ENCODE measurements at regions not wholly inside any gene's neighbourhood (a gene's known extent, or its start where the extent isn't known, plus 50 kb on each side); places are given as distances from the start of the nearest gene placed in this dataset.
"Not testable (repeated sequence)": the region's sequence is repeated elsewhere in the genome, so short reads cannot be mapped to it uniquely, and the experiment has no call there.

GRCh38 chr5:12592228-12592627 is 688.0 kb upstream of the CTNND2 start:
- DNase-seq (no peak), ATAC-seq (ENCODE audit: low FRiP score in 2 of 2) (no peak)
- no peaks in the 10 kb centered on the region for H3K36me3 ChIP-seq
- 53 to 74% methylated on average over 3 of the region's 3 CpGs for WGBS, 2 donors
- no peak overlapping the region for H3K27ac ChIP-seq
- H3K9me3 ChIP-seq, result no peaks in the 10 kb centered on the region
- H3K4me1 ChIP-seq, result no peaks in the 10 kb centered on the region
- no peaks in the 10 kb centered on the region for H3K27me3 ChIP-seq
- no peak overlapping the region for H3K4me3 ChIP-seq
- TF ChIP-seq CTCF (IDR thresholded peaks at IDR 0.05) (no peak), POLR2A (IDR thresholded peaks at IDR 0.05) (no peak), POLR2AphosphoS5 (IDR thresholded peaks at IDR 0.05) (no peak), EP300 (IDR thresholded peaks at IDR 0.05) (no peak)

- Histone ChIP-seq H3K4me3 (no peak overlapping the region), H3K36me3 (no peaks in the 10 kb centered on the region), H3K4me1 (no peaks in the 10 kb centered on the region), H3K27me3 (no peaks in the 10 kb centered on the region), H3K9me3 (peaks cover 0 to 4% (median 0%) of the 10 kb centered on the region in 4 donors), H3K27ac (no peak overlapping the region)
- DNase-seq, result no peak
- TF ChIP-seq POLR2A (IDR thresholded peaks at IDR 0.05) (no peak), EP300 (IDR thresholded peaks at IDR 0.05) (no peak), CTCF (IDR thresholded peaks at IDR 0.05) (no peak), POLR2AphosphoS5 (IDR thresholded peaks at IDR 0.05) (no peak)
- ATAC-seq (ENCODE audit: low FRiP score in 2 of 2), result no peak
These were observed 682.2 kb upstream of the CTNND2 start for GRCh38 chr5:12586406-12586805.

- not testable (repeated sequence) for H3K27me3 ChIP-seq; H3K36me3 ChIP-seq; ATAC-seq (ENCODE audit: low FRiP score in 2 of 2); H3K4me1 ChIP-seq; H3K27ac ChIP-seq; H3K4me3 ChIP-seq; DNase-seq
- H3K9me3 ChIP-seq, result peaks cover 0 to 10% (median 0%) of the 10 kb centered on the region in 4 donors
- WGBS, 2 donors, result 87 to 89% methylated on average over 13 of the region's 13 CpGs
These were observed 674.6 kb upstream of the CTNND2 start for GRCh38 chr5:12578803-12579202.

GRCh38 chr5:12576953-12577352 is 672.7 kb upstream of the CTNND2 start:
- ATAC-seq (ENCODE audit: low FRiP score in 2 of 2); H3K4me3 ChIP-seq; H3K27ac ChIP-seq; H3K36me3 ChIP-seq; DNase-seq; H3K4me1 ChIP-seq; H3K27me3 ChIP-seq: not testable (repeated sequence)
- peaks cover 0 to 11% (median 0%) of the 10 kb centered on the region in 4 donors for H3K9me3 ChIP-seq
- WGBS, 2 donors, result 91 to 100% methylated on average over 1 of the region's 1 CpG

- WGBS, 2 donors, result 93 to 96% methylated on average over 31 to 45 of the region's 56 CpGs
These were observed 670.2 kb upstream of the CTNND2 start for GRCh38 chr5:12574298-12575093.

GRCh38 chr5:12573916-12574297 is 669.7 kb upstream of the CTNND2 start:
- peak in 1 of 2 donors; percentile 78 for DNase-seq
- not testable (repeated sequence) for H3K4me1 ChIP-seq; H3K36me3 ChIP-seq; H3K27me3 ChIP-seq; ATAC-seq (ENCODE audit: low FRiP score in 2 of 2); H3K27ac ChIP-seq; H3K4me3 ChIP-seq
- WGBS, 2 donors, result 97% methylated on average over 9 to 22 of the region's 30 CpGs
- H3K9me3 ChIP-seq, result peaks cover 0 to 11% (median 0%) of the 10 kb centered on the region in 4 donors

More at GRCh38 chr5:12574298-12575093, 670.2 kb upstream of the CTNND2 start:
- not testable (repeated sequence) for H3K4me3 ChIP-seq; H3K4me1 ChIP-seq; H3K36me3 ChIP-seq; H3K27me3 ChIP-seq; H3K27ac ChIP-seq; ATAC-seq (ENCODE audit: low FRiP score in 2 of 2)
- DNase-seq, result peak in 1 of 2 donors; percentile 73
- H3K9me3 ChIP-seq, result peaks cover 0 to 11% (median 0%) of the 10 kb centered on the region in 4 donors

GRCh38 chr5:12570688-12571087 is 666.4 kb upstream of the CTNND2 start:
- Histone ChIP-seq H3K9me3 (peaks cover 0 to 11% (median 0%) of the 10 kb centered on the region in 4 donors), H3K27ac (no peak overlapping the region), H3K4me1 (no peaks in the 10 kb centered on the region), H3K36me3 (no peaks in the 10 kb centered on the region), H3K4me3 (no peak overlapping the region), H3K27me3 (no peaks in the 10 kb centered on the region)
- TF ChIP-seq CTCF (IDR thresholded peaks at IDR 0.05) (no peak), POLR2AphosphoS5 (IDR thresholded peaks at IDR 0.05) (no peak), EP300 (IDR thresholded peaks at IDR 0.05) (no peak), POLR2A (IDR thresholded peaks at IDR 0.05) (no peak)
- no peak for DNase-seq
- ATAC-seq (ENCODE audit: low FRiP score in 2 of 2), result no peak
- 66 to 67% methylated on average over 1 of the region's 1 CpG for WGBS, 2 donors

Measured in upper lobe of left lung (tissue), 6 donors.